Body of pancreas (tissue), 4 donors: ENCODE measurements at regions not wholly inside any gene's neighbourhood (a gene's known extent, or its start where the extent isn't known, plus 50 kb on each side); places are given as distances from the start of the nearest gene placed in this dataset.

Source experiments
- CTCF ChIP-seq, 7 experiments: fragments of 450-650 bp in 4 of 7; fragments of 200-600 bp in 3 of 7; sonication (generic) in 3 of 7; IDR thresholded peaks; one replicate each; pipeline ENCODE4 v1.5.1; 2016 to 2019; ENCODE audit warnings: antibody characterized with exemption in 7 of 7
- POLR2A ChIP-seq, 3 donors: fragments of 450-650 bp; IDR thresholded peaks; one replicate each; pipeline ENCODE4 v1.6.1; 2016; ENCODE audit warnings: antibody characterized with exemption in 3 of 3, mild to moderate bottlenecking in 2 of 3

- TF ChIP-seq CTCF (IDR thresholded peaks at IDR 0.05) (no peak), POLR2A (IDR thresholded peaks at IDR 0.05) (no peak)
Observed at GRCh38 chr6:137767911-137768690, 99.0 kb upstream of the TNFAIP3 start.
